K562 (cell line): ENCODE measurements at regions not wholly inside any gene's neighbourhood (a gene's known extent, or its start where the extent isn't known, plus 50 kb on each side); places are given as distances from the start of the nearest gene placed in this dataset.

Source experiments
- ATAC-seq: fragments of 200-7000 bp; cut with Tn5 transposase; 3 replicates; pipeline ENCODE4 v1.9.1; 2020; ENCODE audit warnings: moderate library complexity
- BruUV-seq: library from RNA; stranded (reverse); fragments of 400-500 nt; replicated peaks from 2 replicates; lab custom pipeline; 2021; lab: Mats Ljungman, UMichigan
- CTCF ChIA-PET: fragments of 300-600 bp; formaldehyde crosslinking; extraction: SDS; loops from one replicate; lab custom pipeline; 2021; ENCODE audit warnings: low intra/inter-chr PET ratio; lab: Yijun Ruan, JAX
- POLR2A ChIA-PET: fragments of 300-600, 350-650 bp; sonication (Branson Sonifier 250); formaldehyde crosslinking; extraction: SDS; loops from one replicate; lab custom pipeline; 2021; ENCODE audit warnings: antibody characterized with exemption, inconsistent platforms; lab: Yijun Ruan, JAX
- DNase-seq, 4 experiments: peaks; one replicate each; pipeline versions ENCODE4 v3.0.0 to v3.0.0-alpha.2; 2011 to 2018; ENCODE audit warnings: low spot score in 3 of 4, mixed read lengths in 3 of 4; ENCODE audit errors: extremely low read depth in 1 of 4
- FAIRE-seq: peaks from 2 replicates; lab custom pipeline; 2011; peaks lifted over from hg19 to GRCh38; lab: Jason Lieb, UNC
- H2AFZ ChIP-seq: 2 replicates; pipeline ENCODE4 v1.6.0; 2011; ENCODE audit warnings: low read depth, low read length, control low read depth, inconsistent platforms
- H3K27ac ChIP-seq: fragments of 200-600 bp; 3 replicates; pipeline ENCODE4 v1.8.0; 2011; ENCODE audit warnings: low read depth, mild to moderate bottlenecking, control low read depth, inconsistent platforms, low read length, moderate library complexity, mixed read lengths; ENCODE audit errors: extremely low read depth
- H3K27me3 ChIP-seq, 2 experiments: fragments of 300-600 bp in 1 of 2; 2 replicates in 1 of 2; 3 replicates in 1 of 2; pipeline versions ENCODE4 v1.6.0 to v1.8.0; 2011; ENCODE audit warnings: inconsistent platforms in 2 of 2, low read length in 2 of 2, mild to moderate bottlenecking in 1 of 2, mixed read lengths in 1 of 2, moderate library complexity in 1 of 2; ENCODE audit not compliant: control insufficient read depth in 2 of 2, insufficient read depth in 2 of 2
- H3K36me3 ChIP-seq: fragments of 300-600 bp; 3 replicates; pipeline ENCODE4 v1.8.0; 2011; ENCODE audit warnings: mild to moderate bottlenecking, low read length, inconsistent platforms; ENCODE audit not compliant: control insufficient read depth, insufficient read depth
- H3K4me1 ChIP-seq, 2 experiments: fragments of 200-600 bp in 1 of 2; replicated peaks in 1 of 2; 2 replicates in 1 of 2; 3 replicates in 1 of 2; pipeline versions ENCODE4 v1.5.1 to v1.8.0; 2011; ENCODE audit warnings: inconsistent platforms in 2 of 2, low read length in 2 of 2, mild to moderate bottlenecking in 1 of 2, mixed read lengths in 1 of 2, moderate library complexity in 1 of 2; ENCODE audit not compliant: control insufficient read depth in 2 of 2, insufficient read depth in 2 of 2
- H3K4me2 ChIP-seq: 2 replicates; pipeline ENCODE4 v1.6.1; 2011; ENCODE audit warnings: low read length, control low read depth, inconsistent platforms, mixed read lengths; ENCODE audit not compliant: insufficient read depth
- H3K4me3 ChIP-seq: fragments of 200-600 bp; sonication (generic), shearing (Covaris generic); 2 replicates; pipeline ENCODE4 v1.5.1; 2016; ENCODE audit warnings: control low read depth, inconsistent platforms
- H3K79me2 ChIP-seq: fragments of 200-600 bp; 3 replicates; pipeline ENCODE4 v1.8.0; 2011; ENCODE audit warnings: low read length, inconsistent platforms; ENCODE audit not compliant: control insufficient read depth, insufficient read depth
- H3K9ac ChIP-seq, 2 experiments: 2 replicates each; pipeline versions ENCODE4 v1.6.0 to v1.6.1; 2011; ENCODE audit warnings: low read depth in 2 of 2, low read length in 2 of 2, control low read depth in 1 of 2, inconsistent platforms in 1 of 2, mild to moderate bottlenecking in 1 of 2, mixed read lengths in 1 of 2; ENCODE audit not compliant: insufficient read depth in 1 of 2
- H3K9me1 ChIP-seq: one replicate; pipeline ENCODE4 v1.6.0; 2011; ENCODE audit warnings: inconsistent platforms, mild to moderate bottlenecking, low read length, moderate library complexity; ENCODE audit not compliant: control insufficient read depth, insufficient read depth
- H3K9me3 ChIP-seq: replicated peaks from 2 replicates; pipeline ENCODE4 v1.5.1; 2011; ENCODE audit warnings: low read depth, low read length, inconsistent platforms; ENCODE audit not compliant: control insufficient read depth, insufficient read depth
- H4K20me1 ChIP-seq: replicated peaks from 2 replicates; pipeline ENCODE4 v1.6.1; 2011; ENCODE audit warnings: low read length, inconsistent platforms, mixed read lengths; ENCODE audit not compliant: control insufficient read depth, insufficient read depth
- CSDE1 ChIP-seq, 2 experiments: fragments of 450-650 bp; IDR thresholded peaks; 2 replicates each; pipeline ENCODE4 v1.6.1; 2016; ENCODE audit warnings: mild to moderate bottlenecking in 1 of 2
- ETS2 ChIP-seq: IDR thresholded peaks from 2 replicates; pipeline ENCODE4 v1.6.1; 2016; ENCODE audit warnings: borderline replicate concordance, missing genetic modification characterization, mild to moderate bottlenecking, moderate library complexity, missing compliant biosample characterization; ENCODE audit not compliant: poor library complexity, severe bottlenecking
- GTF2E2 ChIP-seq: fragments of 200-800 bp; sonication (Bioruptor generic); IDR thresholded peaks from 2 replicates; pipeline ENCODE4 v1.6.1; 2016; ENCODE audit warnings: missing genetic modification characterization, missing compliant biosample characterization
- LEF1 ChIP-seq: fragments of 450-650 bp; IDR thresholded peaks from 2 replicates; pipeline ENCODE4 v1.6.1; 2016; ENCODE audit warnings: mild to moderate bottlenecking
- MTA3 ChIP-seq: fragments of 450-650 bp; formaldehyde crosslinking; IDR thresholded peaks from 2 replicates; pipeline ENCODE4 v1.6.1; 2017; ENCODE audit warnings: mild to moderate bottlenecking, borderline replicate concordance
- MYC ChIP-seq, 2 experiments: fragments of 250-450 bp in 1 of 2; sonication (Bioruptor Pico) in 1 of 2; IDR thresholded peaks; 2 replicates each; pipeline versions ENCODE4 v1.5.1 to v1.6.1; 2012 to 2021; ENCODE audit warnings: low read depth in 2 of 2, borderline replicate concordance in 1 of 2, improper control_type of control experiment in 1 of 2, low read length in 1 of 2, mild to moderate bottlenecking in 1 of 2, moderate library complexity in 1 of 2
- NR1H2 ChIP-seq: sonication (generic); formaldehyde crosslinking; IDR thresholded peaks from 2 replicates; pipeline ENCODE4 v1.4.0; 2020; ENCODE audit warnings: mild to moderate bottlenecking, missing genetic modification reagents
- OTX1 ChIP-seq: fragments of 450-650 bp; formaldehyde crosslinking; IDR thresholded peaks from 2 replicates; pipeline ENCODE4 v1.4.0; 2022; ENCODE audit warnings: mild to moderate bottlenecking
- RBM17 ChIP-seq: fragments of 200-400 bp; formaldehyde crosslinking; IDR thresholded peaks from 2 replicates; pipeline ENCODE4 v1.6.1; 2017; ENCODE audit warnings: low read depth, mild to moderate bottlenecking, low read length, borderline replicate concordance
- RFX1 ChIP-seq: fragments of 450-650 bp; IDR thresholded peaks from 2 replicates; pipeline ENCODE4 v1.6.1; 2016; ENCODE audit warnings: mild to moderate bottlenecking, moderate library complexity
- RFX7 ChIP-seq: fragments of 250-450 bp; sonication (Bioruptor Pico); IDR thresholded peaks from 2 replicates; pipeline ENCODE4 v1.5.1; 2021; ENCODE audit warnings: mild to moderate bottlenecking
- U2AF2 ChIP-seq: fragments of 200-400 bp; formaldehyde crosslinking; optimal IDR thresholded peaks from 2 replicates; pipeline ENCODE3; 2017; ENCODE audit warnings: low read depth, mild to moderate bottlenecking, low read length
- ZNF133 ChIP-seq: fragments of 250-450 bp; sonication (Bioruptor Pico); IDR thresholded peaks from 2 replicates; pipeline ENCODE4 v1.4.0; 2020; ENCODE audit warnings: mild to moderate bottlenecking
- ZNF57 ChIP-seq: fragments of 450-650 bp; formaldehyde crosslinking; IDR thresholded peaks from 2 replicates; pipeline ENCODE4 v1.4.0; 2020; ENCODE audit warnings: mild to moderate bottlenecking, moderate library complexity
- WGBS: fragments of 100-300 bp; shearing (Covaris generic); methylation state at CpG from one replicate; pipeline ENCODE4 v1.1.6; 2016; ENCODE audit warnings: low coverage, mixed read lengths; ENCODE audit not compliant: insufficient coverage; ENCODE audit errors: missing lambda C conversion rate; 5-methylcytosine and 5-hydroxymethylcytosine counted together
- in situ Hi-C: fragments of 300-500 bp; cut with MboI; formaldehyde crosslinking; loops from 4 replicates; pipeline ENCODE4 v1.15.0; 2018; ENCODE audit warnings: inconsistent platforms, mixed read lengths
- intact Hi-C: fragments of 100-400 bp; cut with micrococcal nuclease; formaldehyde crosslinking; loops from 2 replicates; pipeline ENCODE4 v1.14.2; 2022
- TF ChIP-seq, protein P1 (sequence below): fragments of 450-650 bp; IDR thresholded peaks from 2 replicates; pipeline ENCODE4 v1.7.0; 2016; ENCODE audit warnings: borderline replicate concordance
- TF ChIP-seq, protein P2 (sequence below): fragments of 450-650 bp; formaldehyde crosslinking; IDR thresholded peaks from 2 replicates; pipeline ENCODE4 v1.4.0; 2020; ENCODE audit warnings: mild to moderate bottlenecking, mixed read lengths
- TF ChIP-seq, protein P3 (sequence below), 2 experiments: fragments of 450-650 bp; IDR thresholded peaks; 2 replicates each; pipeline ENCODE4 v1.6.1; 2016

- TF ChIP-seq ZNF57 (CRISPR knock-in tag), result no peak
- no peak for TF ChIP-seq RFX7
- TF ChIP-seq, protein P1, sequence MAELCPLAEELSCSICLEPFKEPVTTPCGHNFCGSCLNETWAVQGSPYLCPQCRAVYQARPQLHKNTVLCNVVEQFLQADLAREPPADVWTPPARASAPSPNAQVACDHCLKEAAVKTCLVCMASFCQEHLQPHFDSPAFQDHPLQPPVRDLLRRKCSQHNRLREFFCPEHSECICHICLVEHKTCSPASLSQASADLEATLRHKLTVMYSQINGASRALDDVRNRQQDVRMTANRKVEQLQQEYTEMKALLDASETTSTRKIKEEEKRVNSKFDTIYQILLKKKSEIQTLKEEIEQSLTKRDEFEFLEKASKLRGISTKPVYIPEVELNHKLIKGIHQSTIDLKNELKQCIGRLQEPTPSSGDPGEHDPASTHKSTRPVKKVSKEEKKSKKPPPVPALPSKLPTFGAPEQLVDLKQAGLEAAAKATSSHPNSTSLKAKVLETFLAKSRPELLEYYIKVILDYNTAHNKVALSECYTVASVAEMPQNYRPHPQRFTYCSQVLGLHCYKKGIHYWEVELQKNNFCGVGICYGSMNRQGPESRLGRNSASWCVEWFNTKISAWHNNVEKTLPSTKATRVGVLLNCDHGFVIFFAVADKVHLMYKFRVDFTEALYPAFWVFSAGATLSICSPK, result no peak
- no peak for TF ChIP-seq LEF1
- TF ChIP-seq NR1H2 (CRISPR knock-in tag), result no peak
Observed at GRCh38 chr4:136414981-136415380, 1117.3 kb downstream of the PCDH18 start (continued).

DNA sequence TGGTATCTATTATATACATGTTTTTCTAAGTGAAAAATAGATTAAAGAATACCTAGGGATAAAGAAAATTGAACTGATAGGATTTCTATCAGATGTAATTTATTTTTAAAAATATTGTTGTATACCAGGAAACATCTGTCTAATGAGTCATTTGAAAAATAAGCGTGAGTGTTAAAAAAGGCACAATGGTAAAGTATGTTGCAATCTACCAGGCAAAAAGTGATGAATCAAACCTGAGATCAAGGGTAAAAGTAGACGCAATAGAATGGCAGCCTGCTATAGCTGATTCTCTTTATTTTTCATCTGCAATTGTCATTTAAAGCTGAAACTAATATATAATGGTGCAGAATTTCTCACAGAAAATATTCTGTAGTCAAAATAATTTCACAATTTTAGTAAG, 1119.6 kb downstream of the PCDH18 start:
- Histone ChIP-seq H3K27ac (no peak overlapping the region), H3K79me2 (no peaks in the 10 kb centered on the region), H2AFZ (no peak overlapping the region), H3K9me3 (no peaks in the 10 kb centered on the region), H3K4me1 (no peaks in the 10 kb centered on the region), H3K9me1 (no peaks in the 10 kb centered on the region), H3K4me2 (no peak overlapping the region), H3K27me3 (no peaks in the 10 kb centered on the region), H3K9ac (no peak overlapping the region), H4K20me1 (no peaks in the 10 kb centered on the region), H3K4me3 (no peak overlapping the region), H3K36me3 (no peaks in the 10 kb centered on the region)
- in situ Hi-C loops (no loop called here), intact Hi-C loops (no loop called here)
- ATAC-seq, result no peak
- CTCF ChIA-PET, result no interaction called here
- no peak for FAIRE-seq
- POLR2A ChIA-PET, result no interaction called here
- 3% methylated on average over 2 of the region's 2 CpGs for WGBS
- no TSS peak for BruUV-seq
- DNase-seq, result no peak
- TF ChIP-seq, protein P2, sequence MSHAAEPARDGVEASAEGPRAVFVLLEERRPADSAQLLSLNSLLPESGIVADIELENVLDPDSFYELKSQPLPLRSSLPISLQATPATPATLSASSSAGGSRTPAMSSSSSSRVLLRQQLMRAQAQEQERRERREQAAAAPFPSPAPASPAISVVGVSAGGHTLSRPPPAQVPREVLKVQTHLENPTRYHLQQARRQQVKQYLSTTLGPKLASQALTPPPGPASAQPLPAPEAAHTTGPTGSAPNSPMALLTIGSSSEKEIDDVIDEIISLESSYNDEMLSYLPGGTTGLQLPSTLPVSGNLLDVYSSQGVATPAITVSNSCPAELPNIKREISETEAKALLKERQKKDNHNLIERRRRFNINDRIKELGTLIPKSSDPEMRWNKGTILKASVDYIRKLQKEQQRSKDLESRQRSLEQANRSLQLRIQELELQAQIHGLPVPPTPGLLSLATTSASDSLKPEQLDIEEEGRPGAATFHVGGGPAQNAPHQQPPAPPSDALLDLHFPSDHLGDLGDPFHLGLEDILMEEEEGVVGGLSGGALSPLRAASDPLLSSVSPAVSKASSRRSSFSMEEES (CRISPR knock-in tag), result no peak
- TF ChIP-seq ETS2 (tag) (no peak), RBM17 (no peak), ZNF133 (no peak), OTX1 (CRISPR knock-in tag) (no peak), RFX1 (no peak), CSDE1 (IDR thresholded peaks at IDR 0.05) (no peak), U2AF2 (no peak), GTF2E2 (no peak), MYC (IDR thresholded peaks at IDR 0.05; ENCODE audit: low read depth, low read length) (no peak), MYC (CRISPR knock-in tag; IDR thresholded peaks at IDR 0.05; ENCODE audit: borderline replicate concordance, low read depth) (no peak), MTA3 (no peak)
- TF ChIP-seq, protein P3, sequence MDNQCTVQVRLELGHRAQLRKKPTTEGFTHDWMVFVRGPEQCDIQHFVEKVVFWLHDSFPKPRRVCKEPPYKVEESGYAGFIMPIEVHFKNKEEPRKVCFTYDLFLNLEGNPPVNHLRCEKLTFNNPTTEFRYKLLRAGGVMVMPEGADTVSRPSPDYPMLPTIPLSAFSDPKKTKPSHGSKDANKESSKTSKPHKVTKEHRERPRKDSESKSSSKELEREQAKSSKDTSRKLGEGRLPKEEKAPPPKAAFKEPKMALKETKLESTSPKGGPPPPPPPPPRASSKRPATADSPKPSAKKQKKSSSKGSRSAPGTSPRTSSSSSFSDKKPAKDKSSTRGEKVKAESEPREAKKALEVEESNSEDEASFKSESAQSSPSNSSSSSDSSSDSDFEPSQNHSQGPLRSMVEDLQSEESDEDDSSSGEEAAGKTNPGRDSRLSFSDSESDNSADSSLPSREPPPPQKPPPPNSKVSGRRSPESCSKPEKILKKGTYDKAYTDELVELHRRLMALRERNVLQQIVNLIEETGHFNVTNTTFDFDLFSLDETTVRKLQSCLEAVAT (IDR thresholded peaks at IDR 0.05), result no peak
